ENCODE measurements at regions not wholly inside any gene's neighbourhood (a gene's known extent, or its start where the extent isn't known, plus 50 kb on each side); places are given as distances from the start of the nearest gene placed in this dataset.

DNA sequence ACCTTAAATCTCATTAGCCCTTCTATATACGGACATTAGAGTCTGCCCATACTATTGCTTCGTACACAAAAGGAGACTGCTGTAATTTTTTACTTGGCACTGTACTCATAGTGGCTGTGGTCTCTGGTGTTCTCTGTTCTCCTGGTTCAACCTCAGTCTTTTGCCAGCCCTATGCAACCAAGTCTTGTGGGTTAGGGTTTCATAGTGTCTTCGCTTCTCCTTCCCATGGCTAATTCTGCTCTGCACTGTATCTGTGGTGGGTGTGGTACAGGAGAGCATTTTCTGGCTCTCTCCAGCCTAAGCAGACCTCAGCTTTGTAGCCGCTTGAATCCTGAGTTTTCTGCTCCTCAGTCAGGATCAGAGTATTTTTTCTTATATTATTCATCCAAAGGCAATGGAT, 981.2 kb downstream of the SQOR start:
- intact Hi-C loops (cut with DNase I), result no loop called here
- H3K4me1 ChIP-seq, result no peaks in the 10 kb centered on the region
- no peak overlapping the region for H3K4me3 ChIP-seq
- no peaks in the 10 kb centered on the region for H3K9me3 ChIP-seq
- no peaks in the 10 kb centered on the region for H3K36me3 ChIP-seq (replicated peaks in 1 of 2; ENCODE audit: insufficient read depth in 1 of 2, low read depth in 2 of 2)
- no peak for TF ChIP-seq POLR2A (IDR thresholded peaks at IDR 0.05)
- TF ChIP-seq CTCF (IDR thresholded peaks at IDR 0.05), result no peak
- no peaks in the 10 kb centered on the region for H3K27me3 ChIP-seq
- ATAC-seq (no peak), DNase-seq (no peak)
- H3K27ac ChIP-seq, result no peak overlapping the region
- WGBS, 2 donors, result 77 to 82% methylated on average over 4 of the region's 4 CpGs

DNA sequence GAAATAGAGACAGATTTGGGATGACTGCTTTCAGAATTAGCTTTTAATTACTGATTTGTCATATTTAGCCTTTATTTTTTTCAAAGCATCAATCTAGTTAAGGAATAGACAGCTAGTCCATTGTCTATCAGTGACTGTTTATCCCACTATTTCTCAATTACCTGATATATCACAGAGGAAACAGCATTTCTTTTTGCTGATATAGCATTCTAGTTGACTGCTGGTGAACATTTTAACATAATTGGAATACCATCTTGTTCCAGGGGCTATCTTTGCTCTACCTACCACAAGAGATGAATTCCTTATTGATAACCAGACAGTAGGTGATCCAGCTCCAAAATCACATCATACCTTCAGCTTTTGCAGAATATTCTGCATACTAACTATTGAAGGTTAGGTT, 982.7 kb downstream of the SQOR start:
- Histone ChIP-seq H3K4me3 (no peak overlapping the region), H3K27me3 (no peaks in the 10 kb centered on the region), H3K4me1 (no peaks in the 10 kb centered on the region), H3K9me3 (no peaks in the 10 kb centered on the region), H3K36me3 (replicated peaks in 1 of 2; ENCODE audit: insufficient read depth in 1 of 2, low read depth in 2 of 2) (no peaks in the 10 kb centered on the region), H3K27ac (no peak overlapping the region)
- TF ChIP-seq CTCF (IDR thresholded peaks at IDR 0.05) (no peak), POLR2A (IDR thresholded peaks at IDR 0.05) (no peak)
- no peak for DNase-seq
- intact Hi-C loops (cut with DNase I), result no loop called here
- ATAC-seq, result no peak

DNA sequence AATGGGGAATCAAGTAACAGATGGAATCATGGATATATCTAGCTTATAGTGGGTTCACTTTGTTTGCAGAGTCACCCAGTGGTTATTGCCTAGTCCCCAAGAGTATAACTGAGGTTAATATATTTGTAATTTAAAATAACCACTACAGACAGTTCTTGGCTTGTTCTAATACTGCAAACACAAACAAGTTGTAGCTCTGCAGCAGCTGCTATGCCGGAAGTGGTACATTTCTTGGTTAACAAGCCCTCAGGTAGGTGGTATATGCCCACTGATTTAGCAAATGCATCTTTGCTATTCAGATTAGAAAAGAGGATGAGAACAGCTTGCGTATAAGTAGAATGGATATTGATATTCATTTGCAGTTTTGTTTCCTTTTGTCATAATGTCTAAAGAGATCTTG, 984.2 kb downstream of the SQOR start:
- Histone ChIP-seq H3K9me3 (no peaks in the 10 kb centered on the region), H3K4me3 (no peak overlapping the region), H3K27ac (no peak overlapping the region), H3K4me1 (no peaks in the 10 kb centered on the region), H3K36me3 (replicated peaks in 1 of 2; ENCODE audit: insufficient read depth in 1 of 2, low read depth in 2 of 2) (no peaks in the 10 kb centered on the region), H3K27me3 (no peaks in the 10 kb centered on the region)
- ATAC-seq (no peak), DNase-seq (no peak)
- WGBS, 2 donors, result 44 to 47% methylated on average over 2 of the region's 2 CpGs
- intact Hi-C loops (cut with DNase I), result no loop called here
- TF ChIP-seq CTCF (IDR thresholded peaks at IDR 0.05), result no peak
- TF ChIP-seq POLR2A (IDR thresholded peaks at IDR 0.05), result no peak

- no peaks in the 10 kb centered on the region for H3K27me3 ChIP-seq
- H3K27ac ChIP-seq, result no peak overlapping the region
- peaks cover 0 to 5% (median 0%) of the 10 kb centered on the region in 3 donors for H3K9me3 ChIP-seq
- intact Hi-C loops (cut with DNase I), result no loop called here
- TF ChIP-seq CTCF (IDR thresholded peaks at IDR 0.05), result no peak
- TF ChIP-seq POLR2A (IDR thresholded peaks at IDR 0.05), result no peak
- ATAC-seq (no peak), DNase-seq (no peak)
- no peaks in the 10 kb centered on the region for H3K4me1 ChIP-seq
- H3K36me3 ChIP-seq (replicated peaks in 1 of 2; ENCODE audit: insufficient read depth in 1 of 2, low read depth in 2 of 2), result no peaks in the 10 kb centered on the region
- H3K4me3 ChIP-seq, result no peak overlapping the region
These were observed 985.7 kb downstream of the SQOR start for GRCh38 chr15:46620392-46621013.

DNA sequence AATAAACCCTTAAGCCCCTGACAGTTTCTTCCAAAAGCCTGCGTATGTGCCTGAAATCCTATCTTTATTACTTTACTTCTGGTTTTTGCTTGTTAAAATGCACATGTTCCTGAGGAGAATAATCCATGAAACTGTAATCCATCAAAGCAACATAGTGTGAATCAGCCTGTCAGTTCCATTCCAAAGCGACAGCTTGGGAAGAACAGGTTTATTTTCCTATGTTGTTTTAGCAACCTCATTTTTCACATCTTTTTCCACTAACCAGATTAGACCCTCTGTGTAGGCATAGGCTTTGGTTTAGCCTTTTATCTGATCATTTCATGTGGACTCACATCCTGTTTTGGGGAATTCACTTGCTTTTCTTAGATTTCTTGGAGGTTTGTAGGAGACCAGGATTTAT, 988.0 kb downstream of the SQOR start:
- H3K4me3 ChIP-seq, result no peak overlapping the region
- intact Hi-C loops (cut with DNase I), result no loop called here
- no peaks in the 10 kb centered on the region for H3K27me3 ChIP-seq
- H3K36me3 ChIP-seq (replicated peaks in 1 of 2; ENCODE audit: insufficient read depth in 1 of 2, low read depth in 2 of 2), result no peaks in the 10 kb centered on the region
- ATAC-seq, result no peak
- peaks cover 0 to 5% (median 0%) of the 10 kb centered on the region in 3 donors for H3K9me3 ChIP-seq
- DNase-seq, result no peak
- WGBS, 2 donors, result 21 to 49% methylated on average over 2 of the region's 2 CpGs
- no peaks in the 10 kb centered on the region for H3K4me1 ChIP-seq
- TF ChIP-seq CTCF (IDR thresholded peaks at IDR 0.05) (no peak), POLR2A (IDR thresholded peaks at IDR 0.05) (no peak)
- H3K27ac ChIP-seq, result no peak overlapping the region

All from body of pancreas (tissue), 4 donors.